C4-2B (cell line): ENCODE measurements at regions not wholly inside any gene's neighbourhood (a gene's known extent, or its start where the extent isn't known, plus 50 kb on each side); places are given as distances from the start of the nearest gene placed in this dataset.

Source experiments
- H3K27ac ChIP-seq: fragments of 450-650 bp; 2 replicates; pipeline ENCODE4 v1.5.1; 2017
- ZFX ChIP-seq: fragments of 450-650 bp; IDR thresholded peaks from 2 replicates; pipeline ENCODE4 v1.6.1; 2017
- TF ChIP-seq, protein P1 (sequence below): fragments of 450-650 bp; conservative IDR thresholded peaks from 2 replicates; pipeline ENCODE4 v1.5.1; 2017; ENCODE audit warnings: mild to moderate bottlenecking

GRCh38 chr5:28104080-28104479 lies 1065.7 kb upstream of the CDH9 start:
- TF ChIP-seq, protein P1, sequence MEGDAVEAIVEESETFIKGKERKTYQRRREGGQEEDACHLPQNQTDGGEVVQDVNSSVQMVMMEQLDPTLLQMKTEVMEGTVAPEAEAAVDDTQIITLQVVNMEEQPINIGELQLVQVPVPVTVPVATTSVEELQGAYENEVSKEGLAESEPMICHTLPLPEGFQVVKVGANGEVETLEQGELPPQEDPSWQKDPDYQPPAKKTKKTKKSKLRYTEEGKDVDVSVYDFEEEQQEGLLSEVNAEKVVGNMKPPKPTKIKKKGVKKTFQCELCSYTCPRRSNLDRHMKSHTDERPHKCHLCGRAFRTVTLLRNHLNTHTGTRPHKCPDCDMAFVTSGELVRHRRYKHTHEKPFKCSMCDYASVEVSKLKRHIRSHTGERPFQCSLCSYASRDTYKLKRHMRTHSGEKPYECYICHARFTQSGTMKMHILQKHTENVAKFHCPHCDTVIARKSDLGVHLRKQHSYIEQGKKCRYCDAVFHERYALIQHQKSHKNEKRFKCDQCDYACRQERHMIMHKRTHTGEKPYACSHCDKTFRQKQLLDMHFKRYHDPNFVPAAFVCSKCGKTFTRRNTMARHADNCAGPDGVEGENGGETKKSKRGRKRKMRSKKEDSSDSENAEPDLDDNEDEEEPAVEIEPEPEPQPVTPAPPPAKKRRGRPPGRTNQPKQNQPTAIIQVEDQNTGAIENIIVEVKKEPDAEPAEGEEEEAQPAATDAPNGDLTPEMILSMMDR, result no peak
- no peak for TF ChIP-seq ZFX
- H3K27ac ChIP-seq, result no peak overlapping the region

DNA sequence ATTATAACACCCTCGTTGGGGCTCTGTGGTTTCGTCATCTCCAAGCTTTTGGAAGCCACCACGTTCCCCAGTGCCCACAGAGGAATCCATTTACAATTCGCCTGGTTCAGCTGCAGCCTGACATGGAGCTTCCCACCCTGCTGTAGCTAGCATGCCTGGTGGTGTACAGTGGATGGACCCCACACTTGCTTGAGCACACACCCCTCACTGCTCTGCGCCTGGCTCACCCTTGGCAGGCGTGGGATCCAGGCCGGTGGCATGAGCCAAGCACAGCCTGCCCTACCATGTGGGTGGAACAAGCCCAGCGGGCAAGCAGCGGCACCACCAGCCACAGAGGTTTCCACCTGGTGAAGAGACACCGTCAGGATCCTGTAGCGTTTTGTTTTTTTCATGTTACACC lies 1045.7 kb upstream of the CDH9 start:
- no peak overlapping the region for H3K27ac ChIP-seq
- TF ChIP-seq ZFX, result no peak

DNA sequence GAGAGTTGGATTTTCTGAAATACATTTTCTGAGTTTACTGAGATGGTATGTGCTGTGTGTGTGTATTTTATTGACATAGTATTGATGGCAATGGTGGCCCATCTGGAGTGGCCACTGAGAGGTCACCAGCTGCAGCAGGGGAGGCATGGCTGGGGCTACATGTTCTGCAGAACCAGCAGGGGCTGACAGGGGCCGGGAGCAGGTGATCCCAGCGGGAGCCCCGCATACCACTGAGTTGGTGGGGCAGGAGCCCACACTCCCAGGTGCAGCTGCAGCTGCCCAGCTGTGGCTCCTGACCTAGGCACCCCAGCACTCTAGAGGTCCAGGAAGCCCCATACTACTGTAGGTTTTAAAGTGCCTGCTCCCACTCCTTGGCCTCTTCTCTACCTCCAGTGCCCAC lies 1044.2 kb upstream of the CDH9 start:
- H3K27ac ChIP-seq, result no peak overlapping the region
- no peak for TF ChIP-seq ZFX
- TF ChIP-seq, protein P1, result no peak

DNA sequence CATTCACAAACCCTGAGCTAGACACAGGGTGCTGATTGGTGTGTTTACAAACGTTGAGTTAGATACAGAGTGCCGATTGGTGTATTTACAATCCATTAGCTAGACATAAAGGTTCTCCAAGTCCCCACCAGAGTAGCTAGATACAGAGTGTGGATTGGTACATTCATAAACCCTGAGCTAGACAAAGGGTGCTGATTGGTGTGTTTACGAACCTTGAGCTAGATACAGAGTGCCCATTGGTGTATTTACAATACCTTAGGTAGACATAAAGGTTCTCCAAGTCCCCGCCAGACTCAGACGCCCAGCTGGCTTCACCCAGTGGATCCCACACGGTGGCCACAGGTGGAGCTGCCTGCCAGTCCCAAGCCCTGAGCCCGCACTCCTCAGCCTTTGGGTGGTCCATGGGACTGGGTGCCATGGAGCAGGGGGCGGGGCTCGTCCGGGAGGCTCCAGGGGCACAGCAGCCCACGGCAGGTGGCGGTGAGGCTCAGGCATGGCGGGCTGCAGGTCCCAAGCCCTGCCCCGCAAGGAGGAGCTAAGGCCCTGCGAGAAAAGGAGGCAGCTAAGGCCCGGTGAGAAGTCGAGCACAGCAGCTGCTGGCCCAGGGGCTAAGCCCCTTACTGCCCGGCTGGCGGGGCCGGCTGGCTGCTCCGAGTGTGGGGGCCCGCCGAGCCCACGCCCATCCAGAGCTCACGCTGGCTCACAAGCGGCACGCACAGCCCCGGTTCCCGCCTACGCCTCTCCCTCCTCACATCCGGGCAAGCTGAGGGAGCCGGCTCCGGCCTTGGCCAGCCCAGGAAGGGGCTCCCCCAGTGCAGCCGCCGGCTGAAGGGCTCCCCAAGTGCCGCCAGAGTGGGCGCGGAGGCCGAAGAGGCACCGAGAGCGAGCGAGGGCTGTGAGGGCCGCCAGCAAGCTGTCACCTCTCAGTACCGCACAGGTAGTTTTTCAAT lies 1039.2 kb upstream of the CDH9 start:
- TF ChIP-seq, protein P1, result no peak
- no peak for TF ChIP-seq ZFX
- H3K27ac ChIP-seq, result no peak overlapping the region

- H3K27ac ChIP-seq, result no peak overlapping the region
- TF ChIP-seq, protein P1, result no peak
- TF ChIP-seq ZFX, result no peak
These were observed 1028.5 kb upstream of the CDH9 start for GRCh38 chr5:28066856-28067255.

DNA sequence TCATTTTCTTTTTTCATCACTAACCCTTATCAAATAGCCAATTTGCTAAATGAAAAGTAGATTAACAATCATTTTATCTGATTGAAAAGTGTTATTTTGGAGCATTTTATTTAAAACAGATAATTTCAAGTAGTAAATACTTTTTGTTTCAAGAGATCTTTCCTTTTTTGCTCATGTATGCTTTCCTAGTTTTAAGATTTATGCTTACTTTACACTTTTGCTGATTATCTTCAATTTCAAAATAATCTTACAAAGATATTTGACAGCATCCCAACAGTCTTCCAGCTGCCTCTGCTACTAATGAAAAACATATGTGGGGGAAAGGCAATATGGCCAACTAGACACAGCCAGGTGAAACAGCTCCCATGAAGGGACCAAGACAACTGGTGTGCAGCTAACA lies 1027.3 kb upstream of the CDH9 start:
- no peak overlapping the region for H3K27ac ChIP-seq
- TF ChIP-seq, protein P1, result no peak
- no peak for TF ChIP-seq ZFX

GRCh38 chr5:28046596-28046995 lies 1008.2 kb upstream of the CDH9 start:
- H3K27ac ChIP-seq, result no peak overlapping the region
- TF ChIP-seq ZFX, result no peak
- TF ChIP-seq, protein P1, result no peak

GRCh38 chr5:28027851-28028250 lies 989.5 kb upstream of the CDH9 start:
- no peak overlapping the region for H3K27ac ChIP-seq
- no peak for TF ChIP-seq ZFX
- TF ChIP-seq, protein P1, result no peak
